Suppressor macrophage treated with lipopolysaccharide for 4 hours (primary cell): ENCODE measurements at regions not wholly inside any gene's neighbourhood (a gene's known extent, or its start where the extent isn't known, plus 50 kb on each side); places are given as distances from the start of the nearest gene placed in this dataset.

Experiments used
- DNase-seq: peaks from one replicate; pipeline ENCODE4 v3.0.0-alpha.2; 2020

DNA sequence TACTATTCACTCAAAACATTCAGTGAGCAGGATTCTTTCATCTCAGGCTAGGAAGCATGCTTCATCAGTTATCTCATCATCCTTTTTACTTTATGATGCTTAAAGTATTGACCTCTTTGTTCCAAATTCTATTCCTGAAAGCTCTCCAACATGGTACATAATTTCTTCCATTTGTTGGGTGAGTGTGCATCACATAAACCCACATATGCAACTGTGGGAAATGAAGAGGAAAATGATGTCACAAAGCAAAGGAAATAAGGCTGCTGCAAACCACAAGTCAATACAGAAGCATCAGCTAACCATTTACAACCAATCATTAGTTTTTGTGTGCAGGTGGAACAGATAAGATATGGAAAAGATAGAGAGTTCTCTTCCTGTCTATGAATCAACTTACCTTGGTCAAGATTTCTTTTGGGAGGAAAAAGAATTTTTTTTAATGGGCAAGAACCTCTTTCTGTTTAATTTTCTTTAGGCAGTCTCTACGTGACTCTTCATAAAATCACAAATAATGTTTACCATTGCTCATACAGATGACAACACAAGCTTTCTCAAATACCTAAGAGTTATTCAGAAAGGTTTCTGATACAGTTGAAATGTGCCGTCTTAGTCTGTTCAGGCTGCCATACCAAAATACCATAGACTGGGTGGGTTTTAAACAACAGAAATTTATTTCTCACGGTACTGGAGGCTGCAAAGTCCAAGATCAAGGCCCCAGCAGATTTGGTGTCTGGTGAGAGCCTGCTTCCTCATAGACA, 259.9 kb downstream of the ADGRG6 start:
- DNase-seq, result no peak

DNA sequence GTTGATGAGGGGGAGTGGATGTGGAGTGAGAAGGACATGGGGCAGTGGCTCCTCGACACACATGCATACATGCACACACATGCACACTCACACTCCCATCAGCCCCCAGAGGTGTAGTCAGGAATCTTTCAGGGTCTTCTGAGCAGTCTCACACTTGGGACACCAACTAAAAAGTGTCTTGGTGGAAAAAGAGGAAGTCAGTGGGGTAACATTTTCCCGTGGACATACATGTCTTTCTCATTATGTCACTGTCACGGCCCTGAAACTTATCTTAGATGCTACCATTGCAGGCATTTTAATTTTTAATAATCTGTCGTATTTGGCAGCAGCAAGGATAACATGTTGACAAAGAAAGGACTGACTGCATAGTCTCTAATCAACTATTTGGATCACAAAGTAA, 261.1 kb downstream of the ADGRG6 start:
- no peak for DNase-seq

DNA sequence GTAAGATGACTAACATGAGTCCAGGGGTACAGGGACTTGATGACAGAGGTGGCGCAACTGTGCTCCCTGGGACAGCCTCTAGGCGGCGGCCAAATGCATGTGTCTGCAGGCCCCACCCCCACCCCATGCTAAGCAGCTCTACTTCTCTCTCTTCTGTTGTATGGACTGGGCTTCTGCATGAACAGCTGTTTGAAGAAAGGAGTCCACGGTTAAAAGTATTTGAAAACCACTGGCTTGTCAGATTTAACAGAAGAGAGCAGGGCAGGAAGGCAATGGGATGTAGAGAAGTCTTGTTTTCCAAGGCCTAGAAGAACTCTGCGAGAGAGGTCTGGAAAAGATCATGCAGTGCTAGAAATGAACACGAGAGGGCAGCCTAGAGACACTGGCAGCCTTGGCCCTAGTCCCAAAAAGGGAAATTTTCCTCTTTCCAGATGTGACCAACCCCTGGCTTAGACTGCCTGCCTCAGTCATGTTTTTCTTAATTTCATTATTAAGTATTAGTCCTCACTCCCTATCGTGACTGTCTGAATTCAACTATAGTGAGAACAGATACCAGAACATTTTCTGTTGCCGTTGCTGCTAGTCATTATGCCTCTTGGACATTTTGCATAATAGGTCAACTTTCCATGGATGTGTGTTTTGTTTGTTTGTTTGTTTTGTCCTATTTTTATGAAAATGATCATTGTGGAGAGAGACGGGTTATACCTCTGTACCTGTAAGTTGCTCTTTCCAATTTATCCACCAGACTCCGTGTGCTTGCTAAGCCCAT, 265.0 kb downstream of the ADGRG6 start:
- peak; percentile 74 for DNase-seq

DNA sequence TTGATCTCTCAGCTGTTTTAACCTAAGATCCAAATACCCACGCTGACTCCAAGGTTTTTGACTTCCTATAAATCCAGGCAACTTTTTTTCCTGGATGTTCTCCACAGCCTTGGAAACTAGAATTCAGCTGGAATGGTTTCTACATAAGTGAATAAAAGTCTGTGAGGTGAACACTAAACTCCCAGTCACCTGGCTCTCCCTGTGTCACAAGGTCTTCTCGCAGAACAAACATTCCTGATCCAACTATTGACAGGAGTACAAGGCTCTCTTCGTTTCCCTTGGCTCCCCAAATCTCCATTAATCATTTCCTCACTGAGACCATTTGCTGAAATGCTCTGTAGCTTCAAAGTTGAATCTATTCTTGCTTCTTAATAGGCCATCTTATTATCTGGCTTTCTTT, 265.7 kb downstream of the ADGRG6 start:
- no peak for DNase-seq

DNA sequence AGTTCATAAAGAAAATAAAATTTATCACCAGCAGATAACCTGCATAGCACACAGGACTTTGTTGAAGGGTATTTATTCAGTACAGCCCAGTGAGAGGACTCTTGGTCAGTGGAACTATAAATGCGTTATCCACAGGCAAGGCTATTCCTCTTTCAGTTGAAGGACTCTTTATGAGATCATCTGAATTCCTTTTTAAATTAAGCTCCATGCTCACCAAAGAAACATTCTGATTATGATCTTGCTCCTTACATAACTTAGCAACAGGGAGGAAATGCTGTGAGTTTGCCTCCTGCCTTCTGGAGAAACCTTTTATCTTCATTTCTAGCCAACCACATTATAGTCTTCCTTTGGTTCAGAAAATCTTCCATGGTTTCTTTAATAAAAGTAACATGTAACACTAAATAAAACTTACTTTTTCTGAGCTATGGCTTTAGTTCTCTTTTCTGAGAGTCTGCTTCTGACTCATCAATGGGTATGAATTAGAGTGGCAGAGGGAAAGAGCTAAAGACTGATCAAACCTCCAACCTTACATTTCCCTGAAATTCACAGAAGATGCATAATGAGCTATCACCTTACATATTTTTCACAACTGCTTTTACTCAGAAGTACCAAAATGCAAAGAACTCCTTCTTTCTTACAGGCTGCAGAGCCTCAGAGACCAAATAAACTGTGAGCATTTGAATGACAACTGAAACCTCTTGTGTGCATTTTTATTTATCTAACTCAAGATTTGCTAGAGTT, 267.2 kb downstream of the ADGRG6 start:
- peak; percentile 7 for DNase-seq

DNA sequence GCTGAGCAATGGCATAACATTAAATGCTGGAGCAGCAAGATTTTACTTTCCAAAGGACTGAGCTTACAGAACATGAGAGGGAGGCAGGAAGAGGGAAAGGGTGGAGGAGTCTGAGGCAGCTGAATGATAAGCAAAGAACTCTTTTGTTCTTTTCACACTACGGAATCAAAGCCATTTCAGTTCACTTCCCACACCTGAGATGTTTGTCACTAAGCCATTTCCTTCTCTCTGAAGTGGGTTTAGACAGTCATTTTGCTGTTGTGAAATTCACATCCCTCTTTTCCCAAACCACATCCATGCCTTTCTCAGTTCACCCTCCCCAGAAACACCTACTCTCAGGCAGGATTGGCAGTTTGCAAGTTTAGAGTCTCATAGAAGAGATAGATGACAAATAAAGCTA, 267.9 kb downstream of the ADGRG6 start:
- no peak for DNase-seq

DNA sequence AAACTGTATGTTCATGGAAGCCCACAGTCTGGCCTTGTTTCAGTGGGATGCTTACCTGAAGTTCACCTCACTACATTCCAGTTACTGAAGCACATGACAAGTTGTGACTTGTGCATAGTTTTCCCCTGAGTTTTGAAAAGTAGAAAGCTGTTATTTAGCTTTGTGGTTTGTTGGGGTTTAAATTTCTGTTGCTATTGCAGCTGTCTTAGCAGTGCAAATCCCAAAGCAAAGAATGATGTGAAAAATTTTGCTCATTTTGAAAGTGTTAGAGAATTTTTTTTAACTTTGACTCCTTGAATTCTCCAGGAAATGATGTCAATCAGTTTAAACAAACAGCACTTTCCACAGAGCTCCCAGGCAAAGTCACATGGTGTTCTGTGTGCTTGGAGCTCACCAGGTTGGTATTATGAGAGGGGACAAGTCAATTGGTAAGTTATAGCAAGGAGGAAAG, 268.4 kb downstream of the ADGRG6 start:
- DNase-seq, result no peak

DNA sequence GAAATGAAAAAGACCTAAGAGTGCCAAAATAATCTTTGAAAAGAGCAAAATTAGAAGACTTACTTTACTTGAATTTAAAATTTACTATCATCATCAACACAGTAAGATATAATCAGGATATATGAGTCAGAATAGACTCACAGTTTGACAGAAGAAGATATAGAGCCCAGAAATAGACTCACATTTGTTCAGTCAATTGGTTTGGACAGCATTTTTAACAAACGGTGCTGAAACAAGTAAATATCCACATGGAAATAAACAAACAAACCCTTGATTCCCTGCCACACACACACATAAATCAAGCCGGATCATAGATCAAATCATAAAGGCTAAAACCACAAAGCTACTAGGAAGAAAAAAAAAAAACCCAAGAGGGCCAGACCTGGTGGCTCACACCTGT, 291.1 kb downstream of the ADGRG6 start:
- DNase-seq, result no peak

DNA sequence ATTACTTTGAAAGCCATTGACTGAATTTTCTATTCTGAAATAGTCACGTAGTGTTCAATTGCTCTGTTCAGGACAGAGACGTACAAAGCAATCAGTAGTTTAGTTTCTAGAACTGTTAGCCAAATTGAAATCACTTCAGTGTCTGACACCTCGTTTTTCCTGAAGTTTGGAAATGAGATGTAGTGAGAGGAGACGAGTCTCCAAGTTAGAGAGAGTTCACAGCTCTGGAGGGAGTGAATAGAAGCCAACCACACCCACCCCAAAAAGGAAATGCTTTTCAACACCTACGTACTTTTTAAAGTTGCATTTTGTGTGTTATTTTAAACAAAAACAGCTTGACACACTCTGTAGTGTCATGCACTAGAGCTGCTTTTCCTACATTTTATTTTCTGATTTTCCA, 296.0 kb downstream of the ADGRG6 start:
- DNase-seq, result no peak

DNA sequence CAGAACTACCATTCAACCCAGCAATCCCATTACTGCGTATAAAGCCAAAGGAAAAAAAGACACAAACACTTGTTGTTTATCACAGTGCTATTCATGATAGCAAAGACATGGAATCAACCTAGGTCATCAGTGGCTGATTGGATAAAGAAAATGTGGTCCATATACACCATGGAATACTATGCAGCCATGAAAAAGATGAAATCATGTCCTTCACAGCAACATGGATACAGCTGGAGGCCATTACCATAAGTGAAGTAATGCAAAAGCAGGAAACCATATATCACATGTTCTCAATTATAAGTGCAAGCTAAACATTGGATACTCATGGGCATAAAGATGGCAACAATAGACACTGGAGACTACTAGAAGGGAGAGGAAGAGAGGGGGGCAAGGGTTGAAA, 299.6 kb downstream of the ADGRG6 start:
- no peak for DNase-seq

DNA sequence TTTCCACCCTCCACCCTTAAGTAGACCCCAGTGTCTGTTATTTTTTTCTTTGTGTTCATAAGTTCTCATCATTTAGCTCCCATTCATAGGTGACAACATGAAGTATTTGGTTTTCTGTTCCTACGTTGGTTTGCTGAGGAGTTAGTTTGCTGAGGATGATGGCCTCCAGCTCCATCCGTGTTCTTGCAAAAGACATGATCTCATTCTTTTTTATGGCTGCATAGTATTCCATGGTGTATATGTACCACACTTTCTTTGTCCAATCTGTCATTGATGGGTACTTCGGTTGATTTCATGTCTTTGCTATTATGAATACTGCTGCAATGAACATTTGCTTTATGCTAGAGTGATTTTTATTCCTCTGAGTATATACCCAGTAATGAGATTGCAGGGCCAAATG, 301.2 kb downstream of the ADGRG6 start:
- DNase-seq, result no peak

DNA sequence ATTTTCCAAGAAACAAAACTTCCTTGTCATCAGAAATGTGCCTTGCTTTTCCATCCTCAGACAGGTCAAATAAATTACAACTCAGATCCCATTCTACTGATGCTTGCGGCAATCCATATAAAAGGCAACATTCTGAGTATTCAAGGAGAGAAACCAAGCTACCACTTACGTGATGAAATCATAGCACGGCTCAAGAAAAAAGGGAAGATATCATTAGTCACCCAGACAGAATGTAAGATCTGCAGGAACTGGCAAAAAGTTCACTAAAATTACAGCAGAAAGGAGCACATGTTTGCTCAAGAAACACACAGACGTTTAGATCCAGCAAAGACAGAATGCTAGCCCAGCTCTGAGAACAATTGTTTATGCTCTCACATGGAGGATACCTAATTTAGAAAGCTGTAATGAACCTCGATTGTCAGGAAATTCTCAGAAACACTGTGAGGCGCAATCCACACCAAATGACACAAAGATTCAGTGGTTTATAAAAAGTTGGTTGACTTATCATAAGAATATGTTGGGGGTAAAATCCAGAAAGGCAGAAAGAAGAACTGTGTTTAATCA, 304.2 kb downstream of the ADGRG6 start:
- DNase-seq, result peak; percentile 45

DNA sequence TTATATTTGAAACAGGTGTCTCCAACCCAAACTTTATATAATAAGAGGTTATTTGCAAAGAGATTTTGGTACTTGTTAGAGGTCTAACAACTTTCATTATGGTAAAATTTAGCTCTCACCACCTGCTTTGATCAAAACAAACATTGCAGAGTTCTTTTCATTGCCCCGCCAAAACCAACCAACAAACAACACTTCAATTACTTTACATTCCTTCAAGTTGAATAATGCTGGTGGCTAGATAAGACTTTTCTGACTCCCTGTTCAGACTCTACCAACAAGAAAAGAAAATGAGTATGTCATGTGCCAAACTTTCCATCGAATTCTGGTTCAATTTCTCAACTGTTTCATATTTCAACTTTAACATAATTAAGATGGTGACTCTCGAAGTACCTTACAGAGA, 311.1 kb downstream of the ADGRG6 start:
- DNase-seq, result no peak

DNA sequence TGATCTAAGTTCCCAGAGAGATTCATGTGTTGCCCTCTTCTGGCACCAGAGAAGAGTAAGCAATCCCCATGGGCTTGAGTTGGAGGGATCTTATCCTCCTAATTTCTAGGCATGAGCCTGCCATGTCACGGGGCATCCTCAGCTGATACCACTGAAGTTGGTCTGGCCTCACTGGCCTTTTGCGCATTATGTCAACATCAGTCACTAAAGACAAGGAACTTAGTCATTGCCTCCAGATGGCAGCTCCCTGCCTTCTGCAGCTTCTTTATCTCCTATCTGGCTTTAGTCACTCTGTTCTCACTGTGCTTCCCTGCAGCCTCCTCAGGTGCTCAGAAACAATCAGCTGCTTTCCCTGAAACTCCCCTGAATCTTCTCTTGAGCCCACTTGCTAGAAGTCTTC, 312.2 kb downstream of the ADGRG6 start:
- no peak for DNase-seq

DNA sequence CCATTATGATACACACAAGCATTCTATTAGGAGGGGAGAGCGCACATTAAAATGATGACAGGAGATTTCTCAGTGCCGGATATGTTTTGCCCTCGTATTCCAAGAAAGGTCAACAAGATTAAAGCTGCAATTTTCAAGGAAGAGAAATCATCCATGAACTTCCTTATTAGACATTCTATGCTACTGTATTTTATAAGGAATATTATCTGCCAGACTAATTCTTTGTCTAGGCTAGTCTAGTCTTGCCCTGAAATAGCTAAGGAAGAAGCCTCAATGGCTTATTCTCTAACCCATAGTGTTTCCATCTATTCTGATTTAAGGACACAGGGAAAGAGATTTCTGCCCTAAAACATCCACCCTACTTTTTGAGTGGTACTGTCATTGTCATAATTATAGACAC, 315.4 kb downstream of the ADGRG6 start:
- DNase-seq, result no peak

DNA sequence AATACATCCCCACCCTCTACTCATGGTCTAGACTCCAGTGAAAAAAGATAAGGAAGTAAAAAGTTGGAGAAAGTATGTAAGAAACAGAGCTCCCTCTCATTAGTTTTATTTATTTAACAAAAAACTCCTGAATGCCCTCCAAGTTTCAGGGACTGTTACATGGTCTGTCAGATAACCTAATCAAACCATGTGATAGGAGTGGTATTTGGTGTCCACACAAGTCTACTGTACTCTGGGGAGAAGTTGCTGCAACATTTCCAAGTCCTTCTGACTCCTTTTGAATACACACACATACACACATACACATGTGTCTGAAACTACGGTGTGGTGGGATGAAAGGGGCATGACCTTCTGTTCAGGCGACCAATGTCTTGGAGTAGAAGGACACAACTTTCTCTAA, 320.0 kb downstream of the ADGRG6 start:
- no peak for DNase-seq

DNA sequence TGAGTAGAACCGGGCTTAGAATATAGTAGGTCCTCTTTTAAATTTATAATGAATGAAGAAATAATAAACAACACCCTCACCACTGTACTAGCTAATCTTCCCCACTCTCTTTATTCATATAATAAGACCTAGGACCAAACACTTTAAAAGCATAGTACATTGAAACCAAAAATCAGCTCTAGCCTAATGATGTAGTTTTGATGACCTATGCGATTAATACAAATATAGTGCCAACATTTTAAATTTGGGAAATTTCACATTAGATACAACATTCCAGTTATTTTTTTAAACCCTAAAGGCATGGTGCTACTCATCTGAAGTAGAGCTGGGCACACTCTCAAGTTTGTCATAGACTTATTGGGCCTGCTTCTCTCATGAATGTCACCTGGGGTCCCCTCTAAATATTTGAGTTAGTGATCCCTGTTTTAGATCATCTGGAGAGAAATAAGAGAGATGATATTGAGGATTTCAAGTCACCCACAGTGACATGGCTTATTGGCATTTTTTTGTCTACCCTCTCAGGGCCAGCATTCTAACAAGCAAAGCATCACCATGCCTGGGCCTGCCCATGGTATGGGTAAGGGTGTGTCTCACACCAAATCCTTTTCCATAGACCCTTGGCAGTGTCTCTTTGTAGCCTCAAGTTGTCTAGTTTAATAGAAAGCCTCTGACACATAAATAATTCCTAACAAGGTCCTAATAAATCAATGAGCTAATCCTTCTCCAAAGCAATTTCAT, 319.8 kb downstream of the HIVEP2 start:
- no peak for DNase-seq

DNA sequence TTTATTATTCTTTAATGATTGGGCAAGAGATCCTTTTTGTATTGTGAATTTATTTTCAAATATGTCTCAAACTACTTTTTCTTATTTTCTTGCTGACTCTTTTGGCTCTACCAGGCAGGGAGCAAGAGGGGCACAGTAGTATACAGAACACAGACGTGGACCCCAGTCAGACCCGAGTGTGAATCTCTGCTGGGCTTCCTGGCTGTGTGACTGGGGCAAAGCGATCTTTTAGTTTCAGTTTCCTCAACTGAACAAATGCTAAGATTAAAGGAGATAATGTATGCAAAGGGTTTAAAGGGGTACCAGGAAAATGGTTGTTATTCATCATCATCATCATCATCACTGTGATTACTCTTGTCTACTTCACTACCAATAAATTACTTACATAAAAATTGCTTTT, 317.5 kb downstream of the HIVEP2 start:
- no peak for DNase-seq

DNA sequence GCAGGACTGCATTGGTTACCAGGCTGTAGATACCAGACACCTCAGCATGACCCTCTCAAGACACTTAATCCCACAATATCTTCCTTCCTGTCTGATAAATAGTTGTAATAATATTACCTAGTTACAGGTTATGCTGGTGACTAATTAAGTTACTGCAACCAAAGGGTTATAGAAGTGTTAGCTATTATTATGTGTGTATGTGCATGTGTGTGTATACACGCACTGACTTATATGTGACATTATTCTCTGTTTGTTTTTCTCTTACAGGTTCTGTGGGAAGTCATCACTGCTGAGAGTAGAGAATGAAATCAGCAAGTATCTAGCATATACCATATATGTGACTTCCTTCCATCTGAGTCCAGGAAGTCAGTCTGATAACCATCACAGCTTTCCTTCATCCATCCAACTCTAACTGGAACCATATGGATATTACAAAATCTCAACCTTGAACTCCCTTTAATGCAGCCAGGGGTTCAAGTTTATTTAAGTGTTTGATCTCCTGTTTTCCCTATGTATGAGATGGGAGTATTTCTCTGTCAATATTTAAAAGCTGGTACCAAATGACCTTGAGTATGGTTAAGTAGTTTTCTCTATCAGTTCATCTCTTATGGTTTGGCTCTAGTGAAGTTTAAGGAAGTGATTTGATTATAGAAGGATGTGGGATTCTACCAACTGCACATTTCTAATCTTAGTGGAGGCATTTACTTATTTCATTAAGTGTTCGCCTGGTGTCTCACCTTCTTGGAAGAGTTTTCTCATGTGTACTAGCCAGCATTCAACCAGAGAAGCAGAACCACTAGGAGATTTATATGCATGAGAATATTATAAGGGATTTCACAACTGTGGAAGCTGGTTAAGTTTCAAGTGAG, 313.2 kb downstream of the HIVEP2 start:
- no peak for DNase-seq

DNA sequence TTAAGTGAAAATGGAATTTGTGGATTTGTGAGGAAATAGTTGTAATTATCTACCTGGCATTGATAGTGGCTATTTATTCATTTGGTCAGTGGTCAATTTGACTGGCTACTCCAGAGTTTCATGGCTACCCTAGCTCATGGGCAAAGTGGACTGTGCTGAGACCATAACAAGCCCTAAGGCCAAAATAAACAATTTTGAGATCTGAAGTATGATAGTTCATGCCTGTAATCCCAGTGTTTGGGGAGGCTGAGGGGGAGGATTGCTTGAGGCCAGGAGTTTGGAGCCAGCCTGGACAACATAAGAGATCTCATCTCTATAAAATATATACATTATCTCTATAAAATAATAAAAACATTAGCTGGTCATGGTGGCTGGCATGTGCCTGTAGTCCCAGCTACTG, 311.7 kb downstream of the HIVEP2 start:
- DNase-seq, result no peak

DNA sequence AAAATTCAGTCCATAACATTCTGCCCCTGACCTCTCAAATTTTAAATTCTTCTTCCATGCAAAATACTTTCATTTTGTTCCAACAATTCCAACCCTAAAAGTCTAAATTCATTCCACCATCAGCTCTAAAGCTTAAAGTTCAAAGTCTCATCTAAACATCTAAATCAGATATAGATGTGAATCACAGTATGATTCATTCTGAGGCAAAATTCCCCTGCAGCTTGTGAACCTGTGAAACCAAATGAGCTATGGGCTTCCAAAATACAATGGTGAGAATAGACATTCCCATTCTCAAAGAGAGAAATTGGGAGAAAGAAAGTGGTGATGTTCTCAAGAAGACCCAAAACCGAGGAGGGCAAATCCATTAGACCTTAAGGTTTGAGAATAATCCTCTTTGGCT, 309.8 kb downstream of the HIVEP2 start:
- no peak for DNase-seq
